Left forelimb (tissue), 1 donor: ENCODE measurements at regions not wholly inside any gene's neighbourhood (a gene's known extent, or its start where the extent isn't known, plus 50 kb on each side); places are given as distances from the start of the nearest gene placed in this dataset.
"Not testable (repeated sequence)": the region's sequence is repeated elsewhere in the genome, so short reads cannot be mapped to it uniquely, and the experiment has no call there.

Experiments
- DNase-seq: peaks from one replicate; pipeline ENCODE4 v3.0.0-alpha.2; 2018; ENCODE audit warnings: low spot score

DNA sequence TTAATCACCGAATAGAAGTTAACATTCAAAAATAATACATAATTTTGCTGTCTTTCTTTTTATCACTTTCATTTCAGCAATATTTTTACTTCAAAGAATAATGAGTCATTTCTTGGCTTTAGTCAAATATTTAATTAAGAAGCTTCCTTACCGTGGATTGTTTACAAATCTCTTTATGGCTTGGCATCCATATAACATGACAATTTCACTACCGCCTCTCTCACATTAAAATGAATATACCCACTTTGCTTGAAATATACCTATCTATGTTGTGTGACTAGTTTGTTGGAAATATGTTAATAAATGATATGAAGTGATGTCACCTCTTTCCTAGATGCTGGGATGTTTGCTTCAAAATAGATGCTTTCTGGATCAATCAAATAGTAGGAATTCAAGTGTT lies 1203.9 kb downstream of the AMY1C start:
- DNase-seq, result no peak

DNA sequence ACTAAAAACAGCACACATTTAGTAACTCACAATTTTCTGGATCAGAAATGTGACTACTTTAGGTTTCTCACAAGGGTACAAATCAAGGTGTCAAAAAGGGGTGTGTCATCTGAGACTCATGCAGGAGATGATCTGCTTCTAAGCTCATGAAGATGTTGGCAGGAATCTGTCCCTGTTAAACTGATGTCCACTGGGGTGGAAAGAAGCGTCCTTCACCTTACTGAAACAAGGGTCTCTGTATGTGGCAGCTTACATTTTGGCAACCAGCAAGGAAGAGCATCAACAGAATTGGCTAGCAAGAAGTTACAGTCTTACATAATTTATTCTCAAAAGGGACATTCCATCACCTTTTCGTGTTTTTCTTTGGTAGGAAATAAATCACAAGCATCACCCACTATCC lies 1223.8 kb downstream of the AMY1C start:
- DNase-seq, result no peak

DNA sequence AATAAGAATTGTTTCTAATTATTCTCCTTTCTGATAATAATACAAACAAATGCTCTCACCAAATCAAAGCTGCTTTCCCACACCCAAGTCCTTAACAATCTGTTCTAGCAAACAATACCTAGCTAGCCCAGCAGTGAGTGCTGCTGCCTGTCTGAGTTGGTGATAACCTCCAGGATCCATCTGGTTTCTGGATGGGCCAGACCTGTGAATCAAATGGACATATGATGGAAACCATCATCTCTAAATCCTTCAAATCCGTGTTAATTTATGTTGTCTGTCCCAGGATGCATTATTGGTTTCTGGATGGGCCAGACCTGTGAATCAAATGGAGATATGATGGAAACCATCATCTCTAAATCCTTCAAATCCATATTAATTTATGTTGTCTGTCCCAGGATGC lies 1230.0 kb downstream of the AMY1C start:
- DNase-seq, result no peak

DNA sequence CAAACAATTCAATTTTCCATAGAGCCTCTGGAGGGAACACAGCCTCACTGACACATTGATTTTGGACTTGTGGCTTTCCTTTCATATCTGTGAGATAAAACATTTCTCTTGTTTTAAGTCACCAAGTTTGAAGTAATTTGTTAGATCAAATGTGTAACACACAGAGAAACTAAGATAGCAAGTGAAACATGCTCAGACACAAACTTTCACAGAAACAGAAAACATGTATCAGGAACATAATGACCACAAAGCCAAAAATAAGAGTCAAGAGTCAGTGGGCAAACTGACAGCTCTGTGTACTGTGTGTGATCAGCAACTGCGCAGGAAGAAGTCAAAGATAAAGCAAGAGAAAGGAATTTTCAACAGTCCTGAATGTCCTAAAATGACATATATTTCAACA lies 1237.5 kb downstream of the AMY1C start:
- no peak for DNase-seq

DNA sequence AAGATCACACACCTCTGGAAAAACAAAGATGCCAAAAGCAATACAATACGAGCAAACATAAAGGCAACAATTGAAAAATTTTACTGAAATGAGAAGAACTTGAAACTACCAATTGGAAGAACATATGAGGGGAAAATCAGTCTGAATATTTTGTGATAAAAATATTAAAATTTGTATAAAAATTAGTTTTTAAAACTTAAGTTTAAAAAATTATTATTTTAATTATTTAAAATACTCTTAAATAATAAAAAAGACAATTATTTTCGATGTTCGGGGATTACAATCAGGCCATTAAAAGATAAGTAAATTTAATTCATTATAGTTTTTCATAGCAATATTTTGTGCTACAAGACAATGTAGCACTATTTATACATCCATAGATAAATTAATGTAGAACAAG lies 1239.3 kb downstream of the AMY1C start:
- DNase-seq, result no peak

DNA sequence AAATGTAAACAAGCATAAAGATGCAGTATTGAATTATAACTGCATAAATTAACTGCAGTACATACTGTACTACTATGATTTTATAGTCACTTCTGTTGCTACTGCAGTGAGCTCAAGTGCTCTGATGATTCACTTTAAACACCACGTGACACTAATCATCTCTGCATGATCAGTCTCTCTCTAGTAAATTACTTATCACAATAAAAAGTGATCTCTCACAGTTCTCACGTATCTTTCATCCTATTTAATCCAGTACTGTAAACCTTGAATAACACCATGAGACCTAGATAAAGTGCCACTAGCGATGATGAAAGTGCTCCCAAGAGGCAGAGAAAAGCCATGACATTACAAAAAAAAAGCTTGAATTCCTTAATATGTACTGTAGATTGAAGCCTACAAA lies 1242.0 kb downstream of the AMY1C start:
- DNase-seq, result no peak

DNA sequence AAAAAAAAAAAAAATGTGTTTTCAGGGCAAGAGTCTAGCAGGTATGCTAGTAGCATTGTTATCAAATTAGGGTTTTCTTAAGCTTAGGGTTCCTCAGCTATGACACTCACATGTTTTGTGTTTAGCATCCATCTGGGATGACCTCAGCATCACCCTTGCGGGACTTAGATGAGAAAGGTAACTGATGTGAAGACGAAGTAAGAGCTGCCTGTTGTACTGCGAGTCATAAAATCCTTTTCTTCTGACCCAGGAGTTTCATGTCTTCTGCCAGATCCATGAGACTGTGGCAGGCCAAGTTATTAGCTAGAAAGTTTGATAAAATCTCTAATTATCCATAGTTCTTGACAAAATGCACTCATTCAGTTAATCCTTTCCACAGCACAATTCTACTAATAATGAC lies 1251.1 kb downstream of the AMY1C start:
- DNase-seq, result no peak

DNA sequence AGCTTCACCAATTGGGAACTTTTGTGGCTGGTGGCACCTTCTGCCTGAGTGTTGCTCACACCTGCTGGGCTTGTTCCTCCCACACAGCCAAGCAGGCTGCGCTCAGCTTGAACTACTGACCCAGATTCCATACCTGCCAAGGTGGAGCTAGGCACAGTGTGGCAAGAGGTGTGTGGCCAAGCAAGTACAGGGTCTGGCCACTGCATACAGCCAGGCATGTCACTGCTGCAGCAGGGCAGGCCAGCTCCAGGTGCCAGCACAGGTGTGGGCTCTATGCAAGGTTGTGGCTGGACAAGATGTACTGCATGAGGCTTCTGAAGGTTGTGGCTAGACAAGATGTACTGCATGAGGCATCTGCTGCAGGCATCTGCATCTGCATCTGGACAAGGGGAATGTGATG lies 1254.8 kb downstream of the AMY1C start:
- DNase-seq, result no peak

DNA sequence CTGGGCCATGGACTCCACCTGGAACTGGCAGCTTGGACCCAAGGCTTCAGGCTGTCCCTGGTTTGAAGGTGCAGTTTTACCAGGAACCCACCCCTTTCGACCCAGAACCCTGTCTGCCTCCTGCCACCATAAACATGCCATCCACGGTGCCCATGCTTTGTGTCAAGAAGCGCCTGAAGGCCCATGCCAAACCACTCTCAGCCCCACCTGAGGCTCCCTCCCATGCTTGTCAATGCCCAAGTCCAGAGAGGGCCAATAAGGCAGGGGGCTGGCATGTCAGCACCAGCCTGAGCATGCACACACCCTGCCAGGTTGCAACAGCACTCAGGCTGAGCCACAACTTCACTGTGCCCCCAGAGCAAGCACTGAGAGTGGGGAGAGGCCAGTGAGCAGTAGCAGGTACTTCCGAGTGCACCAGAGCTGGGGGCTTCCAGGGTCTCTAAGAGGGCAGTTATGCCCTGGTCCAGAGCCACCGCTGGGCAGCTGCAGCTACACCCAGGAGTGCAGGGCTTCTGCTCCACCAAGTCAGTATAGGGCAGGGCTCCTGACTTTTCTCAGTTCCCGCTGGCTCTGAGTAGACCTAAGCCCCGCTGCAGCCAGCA lies 1256.0 kb downstream of the AMY1C start:
- no peak for DNase-seq

DNA sequence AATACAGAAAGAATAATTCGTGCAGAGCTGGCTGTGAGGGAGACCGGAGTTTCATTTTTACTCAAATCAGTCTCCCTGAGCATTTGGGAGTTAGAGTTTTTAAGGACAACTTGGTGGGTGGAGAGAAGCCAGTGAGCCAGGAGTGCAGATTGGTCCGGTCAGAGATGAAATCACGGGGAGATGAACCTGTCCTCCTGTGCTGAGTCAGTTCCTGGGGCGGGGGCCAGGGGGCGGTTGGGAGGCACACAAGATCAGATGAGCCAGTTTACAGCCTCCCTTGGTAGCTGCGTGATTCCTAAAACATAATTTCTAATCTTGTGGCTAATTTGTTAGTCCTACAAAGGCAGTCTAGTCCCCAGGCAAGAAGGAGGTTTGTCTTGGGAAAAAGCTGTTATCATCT lies 1267.9 kb downstream of the AMY1C start:
- DNase-seq, result no peak

DNA sequence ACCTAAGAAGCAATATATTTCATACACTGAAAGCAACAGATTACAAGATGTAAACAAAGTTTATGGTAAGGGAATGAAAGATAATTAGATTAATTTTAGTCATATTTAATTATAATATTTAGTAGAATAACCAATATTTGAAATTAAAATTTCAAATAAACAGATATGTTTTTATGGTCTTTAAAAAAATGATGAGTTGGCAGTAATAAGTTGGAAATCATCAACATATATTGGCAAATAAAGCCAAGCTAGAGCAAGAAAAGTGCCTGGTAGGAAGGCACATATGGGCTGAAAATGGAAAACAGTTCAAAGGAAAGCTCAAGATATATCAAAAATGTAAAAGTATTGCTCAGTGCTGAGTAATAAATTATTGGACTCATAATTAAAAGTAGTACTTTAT lies 1274.0 kb downstream of the AMY1C start:
- DNase-seq, result no peak

DNA sequence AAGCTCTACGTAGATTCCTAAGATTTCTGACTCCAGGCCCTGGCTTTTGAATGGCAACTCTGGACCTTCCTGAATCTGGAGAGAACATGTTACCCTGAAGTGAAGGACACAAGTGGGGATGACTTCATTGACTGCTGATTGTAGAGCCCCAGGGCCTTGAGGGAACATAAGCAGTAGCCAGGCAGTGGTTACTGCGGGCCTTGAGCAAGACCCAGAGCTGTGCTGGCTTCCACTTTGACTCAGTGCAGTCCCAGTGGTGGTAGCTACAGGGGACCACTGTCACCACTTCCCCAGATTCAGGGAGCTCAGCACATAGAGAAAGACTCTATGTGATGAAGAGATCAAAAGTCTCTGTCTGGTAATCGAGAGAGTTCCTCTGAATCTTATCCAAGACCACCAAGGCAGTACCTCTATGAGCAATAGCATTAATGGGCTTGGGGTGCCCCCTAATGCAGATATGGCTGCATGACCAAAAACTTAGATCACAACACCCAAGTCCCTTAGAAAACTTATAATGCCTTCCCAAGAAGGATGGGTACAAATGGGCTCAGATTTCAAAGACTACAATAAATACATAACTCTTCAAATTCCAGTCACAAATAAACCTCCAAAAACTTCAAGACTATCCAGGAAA lies 1278.3 kb downstream of the AMY1C start:
- DNase-seq, result no peak

DNA sequence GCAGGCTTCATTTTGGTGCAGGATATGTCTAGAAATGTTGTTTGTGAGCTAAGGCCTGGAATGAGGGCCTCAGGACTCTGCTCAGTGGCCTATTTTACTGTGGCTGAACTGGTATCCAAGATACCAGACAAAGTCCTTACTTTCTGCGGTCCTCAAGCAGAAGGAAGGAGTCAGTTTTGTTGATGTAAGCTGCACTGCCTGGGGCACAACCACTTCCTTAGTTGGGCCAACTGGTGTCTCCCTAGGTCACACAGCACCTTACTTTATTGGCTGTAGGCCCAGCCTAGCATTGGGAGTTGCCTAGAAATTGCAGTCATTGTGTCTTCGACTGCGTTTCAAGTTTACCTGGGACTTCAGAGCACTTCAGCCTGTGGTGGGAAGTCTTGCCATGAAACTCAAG lies 1322.7 kb downstream of the AMY1C start:
- DNase-seq, result no peak

DNA sequence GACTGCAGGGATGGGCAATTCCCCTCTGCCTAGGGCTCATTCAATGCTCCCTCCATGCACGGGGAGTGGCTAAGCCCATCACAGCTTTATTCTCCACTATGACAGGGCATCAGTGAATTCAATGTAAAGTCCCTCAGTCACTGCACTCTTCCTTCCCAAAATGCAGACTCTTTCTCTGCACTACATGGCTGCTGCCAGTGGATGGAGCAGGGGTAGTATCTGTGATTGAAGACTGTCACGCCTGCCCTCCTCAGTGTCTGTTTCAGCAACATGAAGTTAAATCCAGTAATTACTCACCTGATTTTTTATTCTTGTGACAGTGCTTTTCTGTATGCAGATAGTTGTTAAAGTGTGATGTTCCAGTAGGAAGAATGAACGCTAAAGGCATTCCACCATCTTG lies 1323.2 kb downstream of the AMY1C start:
- no peak for DNase-seq

DNA sequence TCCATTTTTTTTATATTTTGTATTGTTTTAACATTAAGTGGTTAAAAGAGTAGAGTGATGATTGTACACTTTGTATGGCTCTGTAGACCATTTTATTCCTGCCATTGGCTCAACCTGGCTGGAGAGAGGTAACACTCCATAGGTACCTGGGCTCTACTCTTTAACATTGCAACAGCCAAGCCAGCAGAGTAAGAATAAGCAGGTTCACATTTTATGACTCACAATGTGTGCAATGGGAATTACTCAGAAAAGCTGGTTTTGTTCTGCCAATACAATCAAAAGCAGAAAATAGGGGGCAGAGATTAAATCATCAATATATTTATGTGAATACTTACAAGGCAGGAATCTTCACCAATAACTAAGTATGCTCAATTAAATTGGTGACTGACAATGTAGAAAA lies 1324.0 kb downstream of the AMY1C start:
- DNase-seq, result no peak

DNA sequence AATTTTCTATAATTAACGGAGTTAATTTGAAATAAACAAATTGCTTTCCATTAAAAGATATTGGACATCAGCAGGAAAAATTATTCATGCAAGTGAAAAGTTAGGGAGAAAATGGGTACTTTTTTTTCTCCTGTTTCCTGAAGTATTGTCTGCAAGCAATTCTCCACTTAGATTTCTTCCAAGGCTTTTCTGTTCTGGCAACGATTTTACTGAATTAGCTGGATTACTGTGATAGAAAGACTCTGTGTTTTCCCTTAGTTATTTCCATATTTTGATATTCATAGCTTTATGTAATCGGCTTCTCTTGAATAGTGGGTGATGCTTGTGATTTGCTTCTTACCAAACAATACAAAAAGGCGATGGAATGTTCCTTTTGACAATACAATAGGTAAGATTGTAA lies 1333.9 kb downstream of the AMY1C start:
- no peak for DNase-seq

DNA sequence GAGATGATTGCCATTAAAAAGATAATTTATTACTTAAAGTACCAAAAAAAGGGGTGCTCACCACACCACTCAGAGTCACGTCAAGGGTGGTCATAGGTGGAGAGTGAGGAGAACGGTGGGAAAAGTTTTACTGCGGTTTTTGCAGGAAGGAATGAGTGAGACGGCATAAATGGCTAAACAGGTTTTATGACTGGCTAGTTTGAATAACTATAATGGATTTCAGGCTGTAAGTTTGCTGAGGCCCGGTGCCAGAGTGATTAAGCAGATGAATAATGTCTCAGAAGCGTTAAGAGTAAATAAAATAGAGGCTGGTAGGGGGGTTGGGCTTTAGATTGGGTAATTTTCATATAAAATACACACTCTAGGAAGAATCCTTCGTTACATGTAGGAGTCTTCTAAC lies 1337.8 kb downstream of the AMY1C start:
- DNase-seq, result no peak

DNA sequence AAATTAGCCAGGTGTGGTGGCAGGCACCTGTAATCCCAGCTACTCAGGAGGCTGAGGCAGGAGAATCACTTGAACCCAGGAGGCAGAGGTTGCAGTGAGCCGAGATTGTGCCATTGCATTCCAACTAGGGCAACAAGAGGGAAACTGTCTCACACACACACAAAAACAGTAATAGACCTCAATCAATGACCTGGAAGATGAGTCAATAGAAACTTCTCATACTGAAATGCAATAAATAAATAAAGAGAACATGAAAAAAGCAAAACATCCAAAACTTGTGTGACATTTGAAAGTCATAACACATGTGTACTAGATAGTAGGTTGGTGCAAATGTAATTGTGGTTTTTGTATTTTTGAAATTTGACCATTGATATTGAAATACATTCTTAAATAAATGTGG lies 1338.5 kb downstream of the AMY1C start:
- DNase-seq, result no peak

DNA sequence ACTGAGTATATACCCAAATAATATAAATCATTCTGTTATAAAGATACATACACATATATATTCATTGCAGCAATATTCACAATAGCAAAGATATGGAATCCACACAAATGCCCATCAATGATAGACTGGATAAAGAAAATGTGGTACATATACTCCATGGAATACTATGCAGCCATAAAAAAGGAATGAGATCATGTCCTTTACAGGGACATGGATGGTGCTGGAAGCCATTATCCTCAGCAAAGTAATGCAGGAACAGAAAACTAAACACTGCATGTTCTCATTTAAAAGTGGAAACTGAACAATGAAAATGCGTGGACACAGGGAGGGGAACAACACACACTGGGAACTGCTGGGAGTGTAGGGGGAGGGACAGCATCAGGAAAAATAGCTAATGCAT lies 1344.2 kb downstream of the AMY1C start:
- not testable (repeated sequence) for DNase-seq

DNA sequence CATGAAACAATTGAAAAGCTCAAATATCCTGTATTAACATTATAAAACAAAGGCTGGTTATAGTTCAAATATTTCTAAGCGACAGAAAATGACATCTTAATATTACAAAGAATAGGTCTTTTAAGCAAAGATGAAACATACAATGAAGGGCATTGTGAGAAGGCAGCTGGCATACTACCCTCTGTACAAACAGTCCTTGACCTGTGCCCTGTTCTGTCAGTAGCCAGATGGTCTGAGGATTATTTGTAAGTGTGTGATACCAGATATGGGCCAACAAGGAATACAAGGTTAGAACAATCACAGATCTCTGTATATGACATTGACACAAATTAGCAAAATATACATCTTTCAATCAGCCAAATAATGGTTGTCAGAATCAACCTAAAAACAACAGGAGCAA lies 1350.4 kb downstream of the AMY1C start:
- DNase-seq, result no peak

DNA sequence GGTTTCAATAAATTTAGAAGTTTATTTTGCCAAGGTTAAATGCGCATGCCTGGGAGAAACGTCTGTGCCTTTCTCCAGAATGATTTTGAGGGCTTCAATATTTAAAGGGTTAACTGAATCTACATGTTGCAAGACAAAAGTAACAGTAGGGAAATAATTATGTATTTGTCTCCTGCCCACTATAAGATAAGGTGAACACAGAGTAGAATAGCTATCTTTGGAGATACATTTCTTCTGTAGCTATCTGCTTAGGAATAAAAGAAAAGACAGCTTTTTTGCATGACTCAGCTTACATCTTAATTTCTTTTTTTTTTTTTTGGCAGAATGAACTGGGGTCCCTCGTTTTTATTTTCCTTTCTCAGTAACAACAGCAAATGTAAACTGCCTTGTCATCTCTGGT lies 1351.6 kb downstream of the AMY1C start:
- DNase-seq, result no peak

DNA sequence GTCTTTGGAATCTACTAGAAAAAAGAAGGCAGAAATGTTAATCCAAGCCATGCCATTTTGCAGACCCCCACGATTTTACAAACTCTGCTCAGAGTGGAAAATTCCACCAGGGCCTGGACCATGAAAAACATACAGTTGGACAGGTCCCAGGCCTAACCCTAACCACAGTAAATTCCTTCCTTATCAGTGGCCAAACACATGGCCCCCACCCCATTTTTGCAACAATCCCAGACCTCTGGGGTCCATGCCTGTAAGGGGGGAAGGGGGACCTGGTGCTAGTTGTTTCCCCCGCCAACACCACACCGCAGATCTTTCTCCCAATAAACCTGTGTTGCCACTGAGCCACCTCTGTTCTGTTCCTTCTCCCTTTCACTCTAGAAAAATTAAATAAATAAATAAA lies 1352.7 kb downstream of the AMY1C start:
- DNase-seq, result no peak

DNA sequence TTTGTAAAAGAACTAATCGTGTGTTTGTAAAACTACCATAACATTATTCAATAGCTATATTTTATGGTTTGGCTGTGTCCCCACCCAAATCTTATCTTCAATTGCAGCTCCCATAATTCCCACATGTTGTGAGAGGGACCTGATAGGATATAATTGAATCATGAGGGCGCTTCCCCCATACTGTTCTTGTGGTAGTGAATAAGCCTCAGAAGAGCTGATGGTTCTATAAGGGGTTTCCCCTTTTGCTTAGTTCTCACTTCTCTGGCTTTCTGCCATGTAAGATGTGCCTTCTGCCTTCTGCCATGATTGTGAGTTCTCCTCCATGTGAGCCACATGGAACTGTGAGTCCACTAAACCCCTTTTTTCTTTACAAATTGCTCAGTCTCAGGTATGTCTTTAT lies 1372.3 kb downstream of the AMY1C start:
- no peak for DNase-seq
